ENCODE measurements at regions not wholly inside any gene's neighbourhood (a gene's known extent, or its start where the extent isn't known, plus 50 kb on each side); places are given as distances from the start of the nearest gene placed in this dataset.

GRCh38 chr20:12067686-12068085 lies 150.0 kb downstream of the BTBD3 start:
- Histone ChIP-seq H3K27me3 (no peaks in the 10 kb centered on the region), H3K36me3 (no peaks in the 10 kb centered on the region), H3K4me3 (no peak overlapping the region), H3K4me1 (no peaks in the 10 kb centered on the region), H3K9me3 (no peaks in the 10 kb centered on the region), H3K9ac (ENCODE audit: low read depth in 2 of 2, low read length in 2 of 2) (no peak overlapping the region), H3K27ac (no peak overlapping the region)
- no peak for DNase-seq
- no peak for TF ChIP-seq CTCF (IDR thresholded peaks at IDR 0.05)
- intact Hi-C loops (cut with DNase I) = no loop called here

- DNase-seq = no peak
- no peak overlapping the region for H3K27ac ChIP-seq
- H3K4me3 ChIP-seq = no peak overlapping the region
- H3K4me1 ChIP-seq = no peaks in the 10 kb centered on the region
- H3K36me3 ChIP-seq = no peaks in the 10 kb centered on the region
- intact Hi-C loops (cut with DNase I) = no loop called here
- H3K9me3 ChIP-seq = no peaks in the 10 kb centered on the region
- H3K9ac ChIP-seq (ENCODE audit: low read depth in 2 of 2, low read length in 2 of 2) = no peak overlapping the region
- H3K27me3 ChIP-seq = no peaks in the 10 kb centered on the region
- TF ChIP-seq CTCF (IDR thresholded peaks at IDR 0.05) = no peak
Measured at GRCh38 chr20:12068121-12068520, 150.4 kb downstream of the BTBD3 start.

- intact Hi-C loops (cut with DNase I) = no loop called here
- DNase-seq = no peak
- no peaks in the 10 kb centered on the region for H3K36me3 ChIP-seq
- H3K27ac ChIP-seq = no peak overlapping the region
- H3K4me3 ChIP-seq = no peak overlapping the region
- no peak overlapping the region for H3K9ac ChIP-seq (ENCODE audit: low read depth in 2 of 2, low read length in 2 of 2)
- H3K27me3 ChIP-seq = no peaks in the 10 kb centered on the region
- TF ChIP-seq CTCF (IDR thresholded peaks at IDR 0.05) = no peak
- no peaks in the 10 kb centered on the region for H3K4me1 ChIP-seq
- no peaks in the 10 kb centered on the region for H3K9me3 ChIP-seq
Measured at GRCh38 chr20:12069181-12069580, 151.5 kb downstream of the BTBD3 start.

- TF ChIP-seq CTCF (IDR thresholded peaks at IDR 0.05) = no peak
- no peaks in the 10 kb centered on the region for H3K4me1 ChIP-seq
- no peaks in the 10 kb centered on the region for H3K9me3 ChIP-seq
- no peaks in the 10 kb centered on the region for H3K36me3 ChIP-seq
- no peak for DNase-seq
- H3K4me3 ChIP-seq = no peak overlapping the region
- H3K27ac ChIP-seq = no peak overlapping the region
- no peaks in the 10 kb centered on the region for H3K27me3 ChIP-seq
- intact Hi-C loops (cut with DNase I) = no loop called here
- H3K9ac ChIP-seq (ENCODE audit: low read depth in 2 of 2, low read length in 2 of 2) = no peak overlapping the region
Measured at GRCh38 chr20:12072221-12072953, 154.7 kb downstream of the BTBD3 start.

- H3K27ac ChIP-seq = no peak overlapping the region
- H3K4me1 ChIP-seq = no peaks in the 10 kb centered on the region
- TF ChIP-seq CTCF (IDR thresholded peaks at IDR 0.05) = no peak
- no peaks in the 10 kb centered on the region for H3K9me3 ChIP-seq
- no peaks in the 10 kb centered on the region for H3K36me3 ChIP-seq
- no peak overlapping the region for H3K9ac ChIP-seq (ENCODE audit: low read depth in 2 of 2, low read length in 2 of 2)
- DNase-seq = no peak
- no peaks in the 10 kb centered on the region for H3K27me3 ChIP-seq
- no peak overlapping the region for H3K4me3 ChIP-seq
- intact Hi-C loops (cut with DNase I) = no loop called here
Measured at GRCh38 chr20:12072954-12073264, 155.2 kb downstream of the BTBD3 start.
